Amygdala (tissue), 56 donors: ENCODE measurements at regions not wholly inside any gene's neighbourhood (a gene's known extent, or its start where the extent isn't known, plus 50 kb on each side); places are given as distances from the start of the nearest gene placed in this dataset.
A peak's percentile ranks its signal among the peaks of the same experiment; 100 is the strongest.
"Not testable (repeated sequence)": the region's sequence is repeated elsewhere in the genome, so short reads cannot be mapped to it uniquely, and the experiment has no call there.

ENCODE experiments used
- DNase-seq, 56 donors: peaks; one replicate each; lab custom pipeline; 2025; lab: John Stamatoyannopoulos, UW

DNA sequence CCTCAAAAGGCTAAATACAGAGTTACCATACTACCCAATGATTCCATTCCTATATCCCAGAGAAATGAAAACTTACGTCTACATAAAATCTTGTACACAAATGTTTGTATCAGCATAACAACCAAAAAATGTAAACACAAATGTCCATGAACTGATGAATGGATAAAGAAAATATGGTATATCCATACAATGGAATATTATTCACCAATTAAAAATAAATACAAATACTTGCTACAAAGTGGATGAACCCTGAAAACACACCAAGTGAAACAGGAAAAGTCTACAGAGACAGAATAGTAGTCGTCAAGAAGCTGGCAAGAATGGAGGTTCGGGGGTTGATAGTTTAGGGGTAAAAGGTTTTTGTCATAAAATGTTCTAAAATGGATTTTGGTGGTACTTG, 54.0 kb upstream of the ANKRD28 start:
- no peak for DNase-seq

- DNase-seq = peak in 16 of 56 donors; percentile 8 to 50 (median 31)
Observed at GRCh38 chr3:15858547-15859506, 61.0 kb upstream of the ANKRD28 start.

DNA sequence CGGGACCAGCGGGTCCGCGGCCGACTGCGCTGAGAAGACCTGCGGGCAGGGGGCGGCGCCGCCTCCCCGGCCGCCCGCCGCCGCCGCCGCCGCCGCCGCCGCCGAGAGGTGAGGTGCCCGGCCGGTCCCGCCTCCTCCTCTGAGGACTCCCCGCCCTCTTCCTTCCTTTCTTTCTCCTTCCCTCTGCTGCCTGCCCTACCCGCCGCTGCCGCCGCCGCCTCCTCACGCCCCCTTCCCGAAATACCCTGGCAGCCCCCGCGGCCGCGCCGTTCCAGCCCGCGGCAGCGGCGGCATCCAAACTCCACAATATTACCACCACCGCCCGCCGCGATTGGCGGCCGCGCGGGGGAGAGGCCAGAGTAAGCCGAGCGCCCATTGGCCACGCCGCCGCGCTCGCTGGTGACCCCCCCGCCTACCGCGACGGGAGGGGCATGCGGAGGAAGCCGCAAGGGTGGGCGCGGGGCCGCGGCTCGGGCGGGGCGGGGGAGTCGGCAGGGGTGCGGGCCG, 61.8 kb upstream of the ANKRD28 start:
- peak; percentile 19 to 91 (median 72) for DNase-seq

DNA sequence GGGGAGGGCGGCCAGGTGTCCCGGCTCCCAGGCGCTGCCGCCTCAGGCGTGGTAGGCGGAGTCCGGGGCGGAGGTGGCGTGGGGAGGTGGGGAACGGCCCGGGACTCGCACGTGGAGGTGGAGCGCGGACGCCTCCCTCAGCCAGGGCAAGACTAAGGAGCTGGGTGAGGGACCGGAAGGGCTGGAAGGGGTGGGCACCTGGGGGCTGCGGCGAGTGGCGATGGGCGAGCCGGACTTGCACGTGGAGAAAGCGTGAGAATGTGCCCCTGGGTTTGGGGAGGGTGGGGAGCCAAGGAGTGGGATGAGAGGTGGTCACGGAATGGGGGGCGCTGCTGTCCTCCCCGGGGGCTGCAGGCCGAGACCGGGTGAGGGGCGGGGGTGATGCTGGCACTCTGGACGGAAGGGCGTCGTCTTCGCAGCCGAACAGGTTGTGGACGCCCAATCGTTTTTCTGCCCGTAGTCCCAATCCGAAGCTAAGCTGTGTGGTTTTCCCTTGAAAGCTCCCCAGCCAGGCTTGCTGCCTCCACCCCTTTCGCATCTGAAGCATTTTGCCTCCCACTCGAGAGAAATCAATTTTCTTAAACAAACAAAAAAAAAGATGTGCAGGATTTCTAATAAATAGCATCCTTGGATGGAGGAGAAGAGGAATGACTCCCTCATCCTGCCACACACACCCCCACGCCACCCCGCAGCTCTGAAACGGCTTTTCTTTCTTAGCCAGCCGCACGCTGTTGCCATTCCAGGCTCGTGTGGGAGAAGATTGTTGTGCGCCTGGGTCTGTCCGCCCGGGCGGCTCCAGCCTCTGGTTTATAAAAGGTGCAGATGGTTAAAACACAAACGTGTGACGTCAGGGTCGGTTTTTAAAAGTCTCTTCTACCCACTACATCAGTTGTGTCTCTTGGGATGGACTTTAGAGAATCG, 62.5 kb upstream of the ANKRD28 start:
- peak in 47 of 56 donors; percentile 7 to 83 (median 54) for DNase-seq

- DNase-seq = no peak
Observed at GRCh38 chr3:15861163-15861562, 63.4 kb upstream of the ANKRD28 start.

GRCh38 chr3:15872807-15873206, 75.0 kb upstream of the ANKRD28 start:
- no peak for DNase-seq

DNA sequence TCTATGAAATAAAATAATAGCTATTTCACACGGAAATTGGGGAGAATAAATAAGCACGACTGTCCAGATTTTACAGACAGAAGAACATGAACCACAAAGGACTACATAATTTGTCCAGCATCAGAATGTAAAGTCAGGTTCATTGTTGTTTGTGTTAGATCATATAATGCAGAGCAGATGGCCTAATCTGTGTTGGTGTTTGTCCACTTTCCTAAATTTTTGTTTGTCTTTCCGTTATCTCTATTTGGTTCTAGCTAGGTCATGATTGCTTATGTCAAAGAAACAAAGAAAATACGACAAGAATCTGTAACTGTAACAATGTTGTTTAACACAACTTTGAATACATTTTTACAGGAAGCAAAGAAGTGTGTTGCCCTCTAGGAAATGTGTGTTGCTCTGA, 75.6 kb upstream of the ANKRD28 start:
- DNase-seq = no peak

- no peak for DNase-seq
Observed at GRCh38 chr3:15875016-15875689, 77.4 kb upstream of the ANKRD28 start.

- no peak for DNase-seq
Observed at GRCh38 chr3:15876669-15877068, 78.9 kb upstream of the ANKRD28 start.

GRCh38 chr3:15877813-15878212, 80.0 kb upstream of the ANKRD28 start:
- DNase-seq = no peak

- not testable (repeated sequence) for DNase-seq
Observed at GRCh38 chr3:15879787-15880186, 82.0 kb upstream of the ANKRD28 start.

GRCh38 chr3:15882577-15882976, 84.8 kb upstream of the ANKRD28 start:
- no peak for DNase-seq

- no peak for DNase-seq
Observed at GRCh38 chr3:15884132-15884531, 86.4 kb upstream of the ANKRD28 start.

GRCh38 chr3:15886521-15886920, 88.7 kb upstream of the ANKRD28 start:
- no peak for DNase-seq

DNA sequence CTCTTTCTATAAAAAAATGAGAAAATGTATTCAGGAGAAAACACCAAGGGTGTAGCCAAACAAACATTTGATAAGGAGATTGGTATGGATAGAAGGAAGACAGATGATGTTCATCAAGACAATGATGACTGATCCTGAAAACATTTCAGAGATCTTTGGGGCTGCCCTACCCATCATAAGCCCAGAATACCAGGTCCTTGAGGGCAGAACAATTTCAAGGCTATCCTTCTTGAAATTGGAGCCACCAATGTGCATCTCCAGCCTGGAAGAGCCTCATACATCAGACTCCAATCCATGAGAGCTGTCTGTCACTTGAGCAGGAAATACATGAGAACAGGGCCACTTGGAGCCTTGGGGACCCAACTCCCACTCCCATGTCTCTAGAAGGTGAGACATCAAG, 89.5 kb upstream of the ANKRD28 start:
- no peak for DNase-seq

DNA sequence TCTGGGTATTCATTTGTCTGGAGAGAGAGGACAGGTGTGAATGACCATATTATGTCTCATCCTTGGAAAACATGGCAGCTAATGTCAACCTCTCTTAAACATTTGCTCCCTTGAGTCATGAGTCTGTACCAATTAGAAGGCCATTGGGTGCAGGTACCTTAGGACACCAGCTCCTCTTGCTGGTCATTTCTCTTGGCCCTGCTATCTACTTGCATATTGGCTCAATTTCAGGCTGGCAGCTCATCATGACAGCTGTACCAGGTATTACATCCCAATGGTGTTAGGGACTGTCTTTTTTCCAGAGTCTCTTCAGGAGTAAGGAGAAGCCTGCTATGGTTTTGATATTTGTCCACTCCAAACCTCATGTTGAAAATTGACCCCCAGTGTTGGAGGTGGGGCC, 92.2 kb upstream of the ANKRD28 start:
- DNase-seq = no peak

DNA sequence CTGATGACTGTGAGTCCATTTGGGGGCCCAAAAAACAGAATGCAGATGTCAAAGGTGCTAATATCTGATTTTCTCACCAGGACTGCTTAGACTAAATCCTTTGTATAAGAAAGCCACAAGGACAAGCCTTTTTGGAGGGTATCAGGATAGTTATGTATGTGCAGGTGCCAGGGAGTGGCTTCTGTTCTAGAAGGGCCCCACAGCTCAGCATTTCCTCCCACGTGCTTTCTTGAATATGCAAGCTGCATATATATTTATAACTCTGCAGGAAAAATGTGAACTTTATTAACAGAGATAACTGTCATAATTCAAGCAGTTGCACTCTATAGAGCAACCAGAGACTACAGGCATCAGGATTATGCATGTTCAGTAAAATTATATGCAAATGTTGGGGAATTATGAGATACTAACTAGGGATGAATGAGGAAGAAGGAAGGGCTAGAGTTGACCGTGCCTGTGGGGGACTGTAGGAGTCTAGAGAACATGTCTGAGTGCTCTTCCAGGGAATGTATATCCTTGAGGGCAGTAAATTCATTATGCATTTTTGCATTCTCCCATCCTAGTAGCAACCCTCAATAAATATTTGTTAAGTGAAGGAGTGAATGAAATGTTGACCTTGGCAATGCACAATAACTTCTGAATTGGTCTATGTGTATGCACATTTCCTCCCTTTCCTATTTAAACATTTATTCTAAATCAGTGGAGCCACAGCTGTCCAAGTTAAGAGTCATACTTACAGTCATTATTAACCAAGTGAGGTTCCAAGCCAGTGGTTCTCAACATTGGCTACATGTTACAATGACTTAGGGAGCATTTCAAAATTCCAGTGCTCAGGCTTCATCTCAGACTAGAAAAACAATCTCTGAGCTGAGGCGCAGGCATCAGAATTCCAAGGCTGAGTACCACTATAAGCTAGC, 94.8 kb upstream of the ANKRD28 start:
- DNase-seq = peak in 2 of 56 donors; percentile 13 to 14

- DNase-seq = no peak
Observed at GRCh38 chr3:15894382-15894781, 96.6 kb upstream of the ANKRD28 start.

- DNase-seq = no peak
Observed at GRCh38 chr3:15896500-15896899, 98.7 kb upstream of the ANKRD28 start.
